NB4 (cell line): ENCODE measurements at regions not wholly inside any gene's neighbourhood (a gene's known extent, or its start where the extent isn't known, plus 50 kb on each side); places are given as distances from the start of the nearest gene placed in this dataset.
"Not testable (repeated sequence)": the region's sequence is repeated elsewhere in the genome, so short reads cannot be mapped to it uniquely, and the experiment has no call there.

Experiments used
- DNase-seq: peaks from one replicate; pipeline ENCODE4 v3.0.0; 2010; ENCODE audit warnings: low read depth
- H3K4me3 ChIP-seq: one replicate; pipeline ENCODE4 v1.5.1; 2011; ENCODE audit warnings: mild to moderate bottlenecking, low read depth, low read length, moderate library complexity
- CTCF ChIP-seq: IDR thresholded peaks from one replicate; pipeline ENCODE4 v1.5.1; 2012; ENCODE audit warnings: low read depth, low read length
- MAX ChIP-seq: IDR thresholded peaks from 2 replicates; pipeline ENCODE4 v1.6.1; 2011; ENCODE audit warnings: low read depth, low read length
- MYC ChIP-seq: IDR thresholded peaks from 2 replicates; pipeline ENCODE4 v1.6.1; 2011; ENCODE audit warnings: low read depth, low read length
- POLR2A ChIP-seq: IDR thresholded peaks from 2 replicates; pipeline ENCODE4 v1.6.1; 2011; ENCODE audit warnings: mild to moderate bottlenecking; ENCODE audit not compliant: insufficient read length; ENCODE audit errors: extremely low read depth

DNA sequence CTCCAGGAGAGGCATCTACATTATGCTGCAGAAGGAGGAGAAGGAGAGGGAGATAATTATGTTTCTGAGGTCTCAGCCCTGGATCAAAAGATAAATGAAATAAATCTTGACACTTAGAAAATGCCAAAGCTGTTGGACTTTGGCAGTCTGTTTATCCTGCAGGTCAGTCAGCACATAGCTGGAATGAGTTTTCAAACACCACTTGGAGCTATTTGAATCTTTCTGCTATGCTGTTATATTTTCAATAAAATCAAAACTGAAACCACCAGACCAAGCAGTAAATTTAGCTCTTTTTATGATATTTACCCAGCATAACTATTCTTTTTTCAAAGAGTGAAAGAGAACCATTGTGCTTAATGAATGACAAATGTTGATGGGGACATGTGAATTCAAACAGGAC, 505.1 kb upstream of the ITGA1 start:
- DNase-seq, result no peak
- no peak for TF ChIP-seq POLR2A
- TF ChIP-seq CTCF, result no peak
- no peak for TF ChIP-seq MYC
- TF ChIP-seq MAX, result no peak
- H3K4me3 ChIP-seq, result no peak overlapping the region

GRCh38 chr5:52283221-52283620, 504.5 kb upstream of the ITGA1 start:
- no peak for TF ChIP-seq POLR2A
- TF ChIP-seq CTCF, result no peak
- TF ChIP-seq MAX, result no peak
- no peak for TF ChIP-seq MYC
- no peak for DNase-seq
- no peak overlapping the region for H3K4me3 ChIP-seq

DNA sequence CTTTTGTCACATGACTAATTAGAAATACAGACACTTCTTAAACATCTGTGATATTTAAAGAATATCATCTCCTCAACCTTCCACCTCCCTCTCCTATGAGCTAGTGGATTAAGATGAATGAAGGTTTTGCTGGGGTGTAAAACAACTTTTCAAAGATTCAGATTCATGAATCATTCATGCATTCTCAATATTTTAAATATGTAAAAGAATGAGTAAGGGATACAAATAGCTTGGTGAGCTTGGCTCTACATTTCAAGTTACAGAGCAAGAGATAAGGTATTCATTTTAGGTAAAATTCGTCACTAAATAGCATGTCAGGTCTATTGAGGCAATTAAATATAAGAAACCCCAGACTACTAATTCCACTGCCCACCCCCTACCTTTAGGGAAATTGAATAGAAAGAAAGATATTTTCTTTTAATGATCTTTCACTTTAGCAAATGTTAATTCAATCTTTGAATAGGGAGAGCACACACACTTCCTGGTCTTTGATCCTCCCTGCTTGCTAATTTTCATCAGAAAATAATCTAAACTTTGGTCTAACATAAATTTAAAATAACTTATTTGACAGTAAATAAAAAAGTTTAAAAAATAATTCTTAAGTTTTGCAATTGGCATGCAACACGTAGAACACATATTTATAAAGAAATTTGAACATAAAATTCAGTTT, 486.9 kb upstream of the ITGA1 start:
- H3K4me3 ChIP-seq, result no peak overlapping the region
- no peak for TF ChIP-seq POLR2A
- no peak for TF ChIP-seq CTCF
- TF ChIP-seq MYC, result no peak
- TF ChIP-seq MAX, result no peak
- DNase-seq, result no peak

DNA sequence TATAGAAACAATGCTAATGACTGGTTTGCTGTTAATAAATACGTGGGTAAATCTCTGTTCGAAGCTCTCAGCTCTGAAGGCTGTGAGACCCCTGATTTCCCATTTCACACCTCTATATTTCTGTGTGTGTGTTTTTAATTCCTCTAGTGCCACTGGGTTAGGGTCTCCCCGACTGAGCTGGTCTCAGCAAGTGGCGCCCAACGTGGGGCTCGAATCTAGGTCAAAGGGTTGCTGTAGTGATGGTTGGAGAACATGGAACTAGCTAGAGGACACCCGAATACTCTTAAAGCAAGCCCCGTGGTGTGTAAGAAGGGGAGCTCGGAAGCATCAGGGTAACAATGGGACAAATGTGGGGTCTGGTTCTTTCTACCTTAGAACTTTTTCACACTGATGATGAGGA, 482.9 kb upstream of the ITGA1 start:
- not testable (repeated sequence) for DNase-seq, H3K4me3 ChIP-seq

DNA sequence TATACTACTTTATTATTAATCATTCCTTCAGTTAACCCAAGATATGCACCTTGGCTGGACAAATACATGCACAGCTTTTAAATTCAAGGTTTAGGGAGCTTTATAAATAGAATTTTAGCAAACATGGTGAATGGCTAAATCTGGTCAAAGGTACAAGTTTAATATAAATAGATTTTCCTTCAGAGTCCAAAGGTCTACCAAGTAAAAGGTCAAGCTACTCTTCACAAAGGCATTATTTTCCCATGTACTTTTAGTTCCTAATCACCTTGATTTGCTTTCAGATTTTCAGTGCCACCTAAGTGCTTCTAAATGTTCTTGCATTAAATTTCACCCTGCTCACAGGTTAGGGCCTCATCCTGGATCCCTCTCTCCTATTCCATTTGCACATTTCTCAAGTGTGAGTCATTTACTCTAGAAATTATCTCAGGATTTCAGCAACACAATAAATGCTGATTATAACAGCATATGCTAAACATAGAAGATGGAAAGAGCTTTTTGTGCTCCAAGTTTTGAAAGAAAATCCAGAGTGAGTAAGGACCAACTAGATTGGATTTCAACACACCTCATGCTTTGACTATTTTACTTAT, 459.4 kb upstream of the ITGA1 start:
- TF ChIP-seq POLR2A (no peak), CTCF (no peak), MAX (no peak), MYC (no peak)
- H3K4me3 ChIP-seq, result no peak overlapping the region
- no peak for DNase-seq

GRCh38 chr5:52331725-52332124, 456.0 kb upstream of the ITGA1 start:
- TF ChIP-seq MAX (no peak), MYC (no peak), POLR2A (no peak), CTCF (no peak)
- no peak overlapping the region for H3K4me3 ChIP-seq
- no peak for DNase-seq
